ENCODE measurements at regions not wholly inside any gene's neighbourhood (a gene's known extent, or its start where the extent isn't known, plus 50 kb on each side); places are given as distances from the start of the nearest gene placed in this dataset.
A peak's percentile ranks its signal among the peaks of the same experiment; 100 is the strongest.

GRCh38 chr6:139605350-139605749, 230.9 kb upstream of the CITED2 start:
- intact Hi-C loops (cut with micrococcal nuclease) (no loop called here), in situ Hi-C loops (cut with MboI) (no loop called here)
- Histone ChIP-seq H3K27ac (ENCODE audit: extremely low read depth, low read depth, low read length) (no peak overlapping the region), H3K9ac (ENCODE audit: insufficient read depth in 1 of 2, low read depth in 2 of 2, low read length in 2 of 2) (no peak overlapping the region), H3K4me2 (ENCODE audit: insufficient read depth, low read length) (no peak overlapping the region), H3K27me3 (ENCODE audit: control insufficient read depth in 2 of 2, insufficient read depth in 2 of 2, low read length in 2 of 2) (no peaks in the 10 kb centered on the region), H4K20me1 (replicated peaks; ENCODE audit: control insufficient read depth, insufficient read depth, low read length) (no peaks in the 10 kb centered on the region), H3K79me2 (ENCODE audit: control insufficient read depth, insufficient read depth, low read length) (no peaks in the 10 kb centered on the region), H3K9me3 (replicated peaks; ENCODE audit: control insufficient read depth, insufficient read depth, low read depth, low read length) (no peaks in the 10 kb centered on the region), H3K4me3 (no peak overlapping the region), H3K36me3 (ENCODE audit: control insufficient read depth, insufficient read depth, low read length) (no peaks in the 10 kb centered on the region), H3K9me1 (ENCODE audit: control insufficient read depth, insufficient read depth, low read length) (no peaks in the 10 kb centered on the region), H2AFZ (ENCODE audit: low read depth, low read length) (no peak overlapping the region), H3K4me1 (replicated peaks in 1 of 2; ENCODE audit: control insufficient read depth in 2 of 2, insufficient read depth in 2 of 2, low read length in 2 of 2) (peaks cover 4 to 25% of the 10 kb centered on the region in 2 experiments; a peak in 4 of 5 replicates)
- ChIA-PET CTCF (ENCODE audit: low intra/inter-chr PET ratio) (no interaction called here), POLR2A (no interaction called here)
- WGBS (ENCODE audit: insufficient coverage, low coverage, missing lambda C conversion rate) = 79% methylated on average over 3 of the region's 3 CpGs
- FAIRE-seq (no peak), ATAC-seq (no peak), DNase-seq (ENCODE audit: extremely low read depth in 1 of 4, low spot score in 3 of 4) (no peak)
- no peak for TF ChIP-seq GTF2F1 (IDR thresholded peaks at IDR 0.05; ENCODE audit: low read depth, low read length)
- TF ChIP-seq ZNF830 (CRISPR knock-in tag; IDR thresholded peaks at IDR 0.05) = no peak
- no peak for TF ChIP-seq RFX7 (CRISPR knock-in tag; IDR thresholded peaks at IDR 0.05)
- TF ChIP-seq USF1 (CRISPR knock-in tag; IDR thresholded peaks at IDR 0.05) = peak; percentile 49
- peak; percentile 51; the same call in 1 of the 2 replicates for TF ChIP-seq USF2 (CRISPR knock-in tag; IDR thresholded peaks at IDR 0.05)
- no peak for TF ChIP-seq SNRNP70 (optimal IDR thresholded peaks at IDR 0.05; ENCODE audit: low read depth, low read length)
- BruUV-seq (replicated peaks) = no TSS peak

All from K562 (cell line).